ENCODE measurements at regions not wholly inside any gene's neighbourhood (a gene's known extent, or its start where the extent isn't known, plus 50 kb on each side); places are given as distances from the start of the nearest gene placed in this dataset.

DNA sequence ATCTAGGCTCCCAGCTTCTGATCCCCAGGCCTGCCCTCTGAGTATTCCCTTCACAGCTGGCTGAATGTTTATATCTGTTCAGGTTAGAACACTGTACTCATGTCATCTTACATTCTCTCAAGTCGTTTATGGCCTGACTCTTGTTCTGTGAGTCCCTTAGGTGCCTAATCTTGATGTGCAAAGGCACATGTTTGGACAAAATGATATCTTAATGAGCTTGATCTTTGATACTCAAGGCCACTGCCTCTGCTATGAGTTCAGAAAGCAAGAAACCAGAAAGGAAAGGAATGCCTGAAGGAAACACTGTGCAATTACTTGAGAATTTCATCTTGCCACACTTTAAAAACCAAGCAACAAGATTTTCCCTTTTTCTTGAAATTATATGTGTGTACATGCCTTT, 391.8 kb upstream of the ZNF608 start:
- DNase-seq (ENCODE audit: low read depth): no peak

DNA sequence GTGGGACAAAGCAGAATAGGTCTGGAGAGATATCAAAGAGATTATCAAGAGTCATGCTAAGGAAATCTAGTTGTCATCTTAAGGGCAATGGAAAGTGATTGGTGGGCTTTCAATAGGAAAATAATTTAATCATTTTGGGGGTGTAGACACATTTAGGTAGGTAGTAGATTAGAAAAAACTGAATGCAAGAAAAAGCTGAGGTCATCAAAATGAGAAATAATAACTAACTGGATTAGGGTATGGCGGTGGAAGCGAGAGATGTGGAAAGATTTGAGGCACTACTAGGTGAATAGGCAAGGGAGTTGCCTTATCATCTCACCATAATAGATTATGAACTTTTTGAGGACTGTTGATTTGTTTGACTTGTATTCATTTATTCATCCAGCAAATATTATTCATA, 393.2 kb upstream of the ZNF608 start:
- no peak for DNase-seq (ENCODE audit: low read depth)

DNA sequence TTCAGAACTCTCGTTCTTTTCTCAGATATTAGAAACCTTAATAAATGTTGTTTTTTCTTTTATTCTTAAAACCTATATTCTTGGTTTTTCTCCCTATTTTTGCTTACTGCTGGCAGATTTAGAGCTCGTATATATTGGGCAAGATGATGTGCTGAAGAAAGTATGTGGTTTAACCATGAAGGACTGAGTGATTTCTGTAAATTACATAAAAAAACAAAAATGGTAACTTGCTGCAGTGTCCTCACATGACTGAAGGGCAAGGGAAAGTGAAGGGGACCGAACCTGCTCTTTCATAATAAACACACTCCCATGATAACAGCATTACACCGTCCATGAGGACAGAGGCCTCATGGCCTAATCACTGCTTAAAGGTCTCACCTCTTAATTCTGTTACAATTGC, 393.8 kb upstream of the ZNF608 start:
- DNase-seq (ENCODE audit: low read depth): no peak

DNA sequence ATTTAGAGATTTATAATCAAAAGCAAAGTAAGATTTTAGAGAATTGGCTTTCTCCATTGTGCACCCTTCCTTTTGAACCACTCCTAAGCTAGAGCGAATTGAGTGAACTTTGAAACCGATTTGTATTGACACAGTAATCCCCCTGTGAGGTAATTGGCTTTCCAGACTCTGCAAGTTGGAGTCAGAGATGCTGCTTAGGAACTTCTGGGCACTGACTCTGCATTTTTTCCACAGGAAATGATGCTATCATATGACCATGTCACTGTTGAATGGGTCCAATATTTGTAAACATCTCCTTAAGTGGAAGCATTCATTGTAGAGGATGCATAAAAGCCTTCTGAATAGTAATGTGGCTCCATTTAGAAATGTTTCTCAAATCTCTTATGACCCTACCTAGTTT, 394.4 kb upstream of the ZNF608 start:
- peak; percentile 71 for DNase-seq (ENCODE audit: low read depth)

DNA sequence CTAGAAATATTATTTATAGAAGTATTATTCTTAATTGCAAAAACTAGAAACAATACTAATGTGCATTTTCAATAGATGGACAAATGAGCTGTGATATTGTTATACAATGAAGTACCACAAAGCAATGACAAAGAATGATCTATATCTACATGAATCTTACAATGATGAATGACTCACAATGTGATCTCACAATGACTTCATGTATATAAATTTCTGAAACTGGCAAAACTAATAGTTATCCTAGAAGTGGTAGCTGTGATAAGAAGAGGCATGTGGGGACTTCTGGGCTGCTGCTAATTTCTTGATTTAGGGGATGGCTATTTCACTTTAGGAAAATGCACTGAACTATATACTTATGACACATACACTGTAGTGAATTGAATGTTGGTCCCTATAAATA, 396.0 kb upstream of the ZNF608 start:
- no peak for DNase-seq (ENCODE audit: low read depth)

DNA sequence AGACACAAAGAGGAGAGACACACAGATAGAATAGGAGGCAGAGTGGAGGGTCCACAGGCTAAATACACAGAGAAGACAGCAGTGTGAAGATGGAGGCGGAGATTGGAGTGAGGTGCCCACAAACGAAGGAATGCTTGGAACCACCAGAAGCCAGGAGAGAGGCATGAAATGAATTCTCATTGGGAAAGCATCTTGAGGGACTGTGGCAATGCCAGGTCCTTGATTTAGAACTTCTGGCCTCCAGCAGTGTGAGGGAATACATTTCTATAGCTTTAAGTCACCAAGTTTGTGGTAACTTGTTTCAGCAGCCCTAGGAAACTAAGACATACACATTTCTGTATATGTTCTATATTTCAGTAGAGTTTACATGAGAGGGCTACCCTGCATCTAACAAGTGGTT, 396.6 kb upstream of the ZNF608 start:
- no peak for DNase-seq (ENCODE audit: low read depth)

DNA sequence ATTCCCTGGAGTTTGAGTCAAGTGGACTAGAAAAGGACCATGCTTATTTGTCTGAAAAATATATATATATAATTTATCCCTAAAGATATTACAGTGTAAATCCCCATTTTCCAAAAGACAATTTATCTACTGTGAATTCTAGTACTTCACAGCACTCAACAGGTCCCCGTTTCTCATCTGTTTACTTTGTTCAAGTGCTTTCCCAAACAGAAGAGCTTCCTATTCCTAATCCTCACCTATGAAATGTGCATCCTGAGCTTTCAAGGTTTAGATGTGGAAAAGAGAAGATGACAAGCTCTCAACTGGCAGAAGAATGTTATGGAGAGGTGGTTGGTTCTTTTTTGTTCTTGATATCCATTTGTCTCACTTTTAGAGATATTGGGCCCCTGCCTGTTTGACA, 401.6 kb upstream of the ZNF608 start:
- no peak for DNase-seq (ENCODE audit: low read depth)

DNA sequence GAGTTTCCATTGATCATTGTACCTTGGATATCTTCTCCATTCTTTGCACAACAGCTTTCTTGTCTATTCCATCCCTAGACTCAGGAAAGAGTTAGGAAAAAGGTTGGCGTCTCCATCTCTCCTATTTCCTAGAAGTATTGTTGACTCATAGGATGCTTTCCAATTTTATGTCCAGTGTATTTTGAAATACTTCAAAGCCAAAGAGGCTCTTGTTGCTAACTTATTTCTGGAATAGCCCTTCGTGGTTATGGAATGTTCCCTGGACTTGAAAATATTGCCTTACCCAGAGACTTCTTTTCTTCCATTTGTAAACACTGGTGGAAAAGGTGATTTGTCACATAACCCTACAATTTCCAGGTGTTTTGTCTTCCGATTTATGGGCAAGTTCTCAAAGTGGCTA, 402.3 kb upstream of the ZNF608 start:
- no peak for DNase-seq (ENCODE audit: low read depth)

DNA sequence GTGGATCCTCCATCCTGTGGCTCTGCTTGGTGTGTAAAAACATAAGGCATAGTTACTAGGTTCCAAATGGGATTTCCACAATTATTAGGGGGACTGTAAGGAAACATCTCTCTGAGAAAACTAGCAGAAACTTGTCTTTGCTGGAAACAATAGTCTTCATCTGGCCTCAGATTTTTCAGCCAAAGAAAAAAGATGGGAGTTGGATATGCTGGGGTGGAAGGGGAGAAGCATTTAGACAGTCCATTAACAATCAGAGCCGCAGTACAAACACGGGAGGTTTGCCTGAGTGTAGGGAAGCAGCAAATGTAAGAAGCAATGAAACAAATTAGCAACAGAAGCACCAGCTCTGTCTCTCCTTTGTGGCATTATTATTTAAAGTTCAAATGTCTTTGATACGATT, 402.7 kb upstream of the ZNF608 start:
- DNase-seq (ENCODE audit: low read depth): no peak

DNA sequence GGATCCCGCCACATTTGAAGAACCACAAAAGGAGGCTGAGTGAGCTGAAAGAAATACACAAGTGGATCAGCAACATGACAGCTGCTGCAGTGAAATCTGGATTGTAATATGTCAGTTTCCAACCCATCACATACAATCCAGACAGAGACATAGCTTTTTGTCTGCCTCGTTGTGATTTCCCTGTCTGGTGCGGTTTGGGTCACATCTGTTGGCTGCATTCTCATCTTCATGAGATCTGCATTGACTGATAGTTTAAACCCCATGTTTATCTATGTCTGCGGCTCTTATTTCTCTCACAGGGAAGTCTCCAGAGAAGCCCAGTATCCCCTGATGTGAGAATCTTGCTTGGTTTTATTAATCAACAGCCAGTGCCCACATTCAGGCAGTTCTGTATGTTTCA, 403.1 kb upstream of the ZNF608 start:
- DNase-seq (ENCODE audit: low read depth): no peak

DNA sequence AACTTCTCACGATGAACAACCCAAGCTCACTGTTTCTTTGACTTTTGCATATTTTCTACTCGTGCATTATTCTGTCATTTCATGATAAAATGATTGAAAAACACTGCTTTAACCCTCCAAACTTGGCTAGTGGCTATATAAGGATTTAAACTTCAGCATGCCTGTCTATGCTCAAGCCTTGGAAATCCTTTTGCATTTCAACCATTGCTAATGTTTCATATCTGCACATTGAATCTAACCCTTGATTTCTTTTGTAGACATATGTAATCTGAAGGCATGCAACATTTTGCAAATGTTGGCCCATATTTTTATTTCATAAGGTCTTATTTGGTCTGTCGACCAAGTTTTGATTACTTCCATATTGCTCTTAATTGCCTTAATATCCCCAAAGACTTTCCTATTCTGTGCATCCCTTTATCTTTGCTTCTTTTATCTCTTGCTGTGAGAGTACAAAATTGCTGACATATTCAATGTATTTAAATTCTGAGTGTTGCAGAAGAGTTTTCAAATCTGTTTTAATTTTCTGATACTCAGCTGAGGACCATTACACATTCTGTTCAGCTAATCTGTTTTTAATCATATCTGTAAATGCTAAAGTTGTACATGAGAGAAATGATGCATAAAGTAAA, 403.7 kb upstream of the ZNF608 start:
- DNase-seq (ENCODE audit: low read depth): no peak

DNA sequence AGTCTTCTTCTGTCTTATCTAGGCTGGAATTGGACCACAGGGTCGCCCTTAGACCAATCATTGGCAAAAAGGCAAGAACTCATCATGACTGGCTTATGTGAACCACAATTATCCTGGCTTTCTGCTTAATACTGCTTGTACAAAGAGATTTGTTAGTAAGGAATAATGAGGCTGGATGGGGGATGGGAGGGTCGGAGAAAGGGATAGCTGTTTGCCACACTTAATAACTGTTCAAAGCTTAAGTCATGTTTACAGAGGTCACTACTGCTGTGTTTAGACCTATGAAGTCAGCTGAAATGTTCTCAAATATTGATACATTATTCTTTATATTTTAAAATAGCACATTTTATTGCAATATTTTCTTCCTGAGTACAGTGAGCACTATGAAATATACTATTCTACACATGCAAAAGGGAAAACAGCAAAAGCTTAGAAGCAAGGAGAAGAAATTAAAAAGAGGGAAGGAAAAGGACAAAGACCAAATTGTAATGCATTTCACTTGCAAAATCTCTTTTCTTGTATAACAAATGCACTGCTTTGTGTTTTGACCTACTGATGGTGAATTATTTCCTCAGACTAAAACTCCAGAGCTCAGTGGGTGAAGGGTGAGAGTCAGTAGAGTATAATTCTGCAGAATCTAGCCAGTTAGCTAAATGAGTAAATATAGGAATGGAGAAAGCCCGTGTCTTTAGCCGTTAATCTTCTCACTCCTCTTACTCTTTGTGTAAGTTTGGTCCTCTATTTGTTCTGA, 404.9 kb upstream of the ZNF608 start:
- DNase-seq (ENCODE audit: low read depth): no peak

DNA sequence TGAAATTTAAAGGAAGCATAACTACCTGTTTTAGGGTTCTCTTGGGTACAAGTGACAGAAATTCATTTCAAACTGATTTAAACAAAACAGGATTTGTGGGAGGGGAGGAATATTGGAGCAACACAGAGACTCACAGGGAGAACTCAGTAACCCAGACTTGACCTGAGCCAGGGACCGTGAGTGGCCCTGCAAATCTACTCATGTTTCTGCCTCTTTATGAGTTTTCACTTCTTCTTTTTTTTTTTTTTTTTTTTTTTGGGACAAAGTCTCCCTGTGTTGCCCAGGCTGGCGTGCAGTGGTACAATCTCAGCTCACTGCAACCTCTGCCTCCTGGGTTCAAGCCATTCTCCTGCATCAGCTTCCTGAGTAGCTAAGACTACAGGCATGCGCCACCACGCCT, 405.6 kb upstream of the ZNF608 start:
- no peak for DNase-seq (ENCODE audit: low read depth)

DNA sequence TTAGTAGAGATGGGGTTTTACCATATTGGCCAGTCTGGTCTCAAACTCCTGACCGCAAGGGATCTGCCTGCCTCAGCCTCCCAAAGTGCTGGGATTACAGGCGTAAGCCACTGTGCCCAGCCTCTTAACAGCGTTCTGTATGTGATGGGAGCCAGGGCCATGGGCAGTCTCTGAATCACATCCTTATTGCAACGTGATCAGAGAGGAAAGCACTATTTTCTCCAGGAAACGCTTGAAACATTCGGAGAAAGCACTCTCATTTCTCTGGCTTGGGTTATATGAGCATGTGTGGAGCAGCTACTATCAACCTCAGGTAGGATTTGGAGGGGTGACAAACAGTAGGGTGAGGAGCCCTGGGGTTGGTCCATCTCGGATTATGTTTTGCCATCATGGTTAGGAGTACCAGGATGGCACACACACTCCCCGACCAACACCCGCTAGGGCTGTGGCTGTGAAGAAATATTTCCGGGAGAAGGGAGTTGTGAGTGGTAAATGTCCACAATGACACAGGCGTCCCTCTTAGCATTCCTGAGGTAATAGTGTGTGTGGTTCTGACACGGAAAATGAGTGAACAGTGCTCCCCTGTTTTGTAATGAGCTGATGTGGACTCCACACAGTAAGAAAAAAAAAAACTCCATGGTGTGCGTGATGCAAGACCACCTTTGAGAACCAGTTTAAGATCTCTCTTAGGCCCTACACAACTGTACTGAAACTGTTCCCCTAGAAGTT, 406.2 kb upstream of the ZNF608 start:
- no peak for DNase-seq (ENCODE audit: low read depth)

DNA sequence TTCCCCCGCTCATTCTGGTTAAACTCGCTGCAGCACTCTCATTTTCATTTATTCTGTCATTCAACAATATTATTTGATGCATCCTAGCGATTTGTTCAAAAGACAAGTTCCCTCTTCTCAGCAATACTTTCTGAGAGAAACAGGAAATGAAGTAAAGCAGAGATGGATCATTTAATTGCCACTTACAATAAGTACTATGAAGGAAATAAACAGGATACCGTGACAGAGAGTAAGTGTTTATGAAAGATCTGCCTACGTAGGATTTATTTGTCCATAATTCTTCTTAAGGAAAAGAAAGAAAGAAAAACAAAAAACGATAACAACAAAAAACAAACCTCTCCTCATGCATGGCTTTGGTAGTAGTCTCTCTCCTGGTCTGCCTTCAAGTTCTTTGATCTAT, 406.8 kb upstream of the ZNF608 start:
- no peak for DNase-seq (ENCODE audit: low read depth)

DNA sequence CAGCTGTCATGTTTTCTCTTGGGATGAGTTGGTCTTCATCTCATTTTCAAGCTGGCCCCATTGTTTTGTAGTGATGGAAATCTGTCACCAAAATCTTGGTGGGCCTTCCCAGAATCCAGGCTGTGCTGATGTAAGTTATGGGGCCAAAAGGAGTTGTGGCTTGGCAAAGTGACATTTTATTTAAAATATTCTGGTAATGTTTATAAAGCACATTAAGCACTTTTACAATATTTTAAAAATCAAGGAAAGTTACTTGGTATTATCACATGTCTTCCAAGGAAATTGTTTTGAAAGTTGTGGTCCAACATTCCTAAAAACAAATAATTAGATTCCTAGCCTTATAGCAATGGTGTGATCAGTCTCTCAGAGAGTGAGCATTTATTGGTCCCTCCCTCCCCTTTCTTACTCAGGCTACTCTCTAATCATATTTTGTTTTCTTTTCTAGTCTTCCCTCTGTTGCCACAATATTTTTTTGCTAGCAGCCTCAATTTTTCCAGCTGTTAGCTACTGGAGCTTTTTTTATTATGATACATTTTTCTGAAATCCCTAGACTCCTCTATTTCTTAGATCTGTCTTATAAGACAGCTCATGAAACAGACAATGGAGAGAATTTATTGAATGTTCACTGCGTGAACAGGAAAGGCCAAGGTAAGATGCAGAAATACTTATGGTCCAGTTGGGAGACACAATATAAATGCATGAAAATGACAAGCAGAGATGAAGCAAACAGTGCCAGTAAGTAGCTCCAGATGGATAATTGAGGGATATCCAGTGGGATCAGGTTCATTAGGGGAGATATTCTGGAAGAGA, 408.1 kb upstream of the ZNF608 start:
- peak; percentile 66 for DNase-seq (ENCODE audit: low read depth)

DNA sequence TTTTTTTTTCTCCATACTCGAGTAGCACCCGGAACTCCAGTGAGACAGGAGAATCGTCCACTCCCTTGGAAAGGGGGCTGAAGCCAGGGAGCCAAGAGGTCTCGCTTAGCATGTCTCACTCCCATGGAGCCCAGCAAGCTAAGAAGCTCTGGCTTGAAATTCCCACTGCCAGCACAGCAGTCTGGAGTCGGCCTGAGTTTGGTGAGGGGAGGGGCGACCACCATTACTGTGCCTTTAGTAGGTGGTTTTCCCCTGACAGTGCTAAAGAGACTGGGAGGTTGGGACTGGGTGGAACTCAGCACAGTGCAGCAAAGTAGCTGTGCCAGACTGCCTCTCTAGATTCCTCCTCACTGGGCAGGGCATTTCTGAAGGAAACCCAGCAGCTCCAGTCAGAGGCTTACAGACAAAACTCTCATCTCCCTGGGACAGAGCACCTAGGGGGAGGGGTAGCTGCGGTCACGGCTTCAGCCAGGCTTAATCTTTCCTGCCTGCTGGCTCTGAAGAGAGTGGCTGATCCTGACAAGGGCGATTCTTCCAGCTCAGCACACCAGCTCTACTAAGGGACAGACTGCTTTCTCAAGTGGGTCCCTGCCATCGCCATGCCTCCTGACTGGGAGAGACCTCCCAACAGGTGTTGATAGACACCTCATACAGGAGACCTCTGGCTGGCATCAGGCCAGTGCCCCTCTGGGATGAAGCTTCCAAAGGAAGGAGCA, 414.5 kb upstream of the ZNF608 start:
- no peak for DNase-seq (ENCODE audit: low read depth)

DNA sequence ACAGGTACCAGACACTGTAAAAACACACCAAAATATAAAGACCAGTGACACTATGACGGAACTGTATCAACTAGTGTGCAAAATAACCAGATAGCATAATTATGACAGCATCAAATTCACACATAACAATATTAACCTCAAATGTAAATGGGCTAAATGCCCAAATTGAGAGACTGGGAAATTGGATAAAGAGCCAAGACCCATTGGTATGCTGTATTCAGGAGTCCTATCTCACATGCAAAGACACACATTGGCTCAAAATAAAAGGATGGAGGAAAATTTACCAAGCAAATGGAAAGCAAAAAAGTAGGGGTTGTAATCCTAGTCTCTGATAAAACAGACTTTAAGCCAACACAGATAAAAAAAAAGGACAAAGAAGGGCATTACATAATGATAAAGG, 416.3 kb upstream of the ZNF608 start:
- DNase-seq (ENCODE audit: low read depth): no peak

DNA sequence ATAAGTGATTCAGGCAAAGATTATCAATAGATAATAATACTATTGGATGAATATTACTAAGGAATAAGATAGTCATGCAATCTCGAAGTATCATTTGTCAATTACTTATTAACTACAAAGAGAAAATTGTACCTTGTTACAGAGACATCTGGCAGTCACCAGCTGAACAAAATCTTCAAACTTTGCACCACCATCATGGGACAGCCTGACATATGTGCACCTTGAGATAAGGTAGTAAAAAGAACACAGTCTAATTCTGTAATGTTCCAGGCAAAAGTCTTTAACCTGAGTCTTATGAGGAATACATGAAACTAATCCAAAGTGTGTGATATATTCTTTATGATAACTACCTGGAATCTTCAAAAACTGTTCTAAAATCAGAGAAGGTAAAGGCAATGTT, 423.0 kb upstream of the ZNF608 start:
- no peak for DNase-seq (ENCODE audit: low read depth)

DNA sequence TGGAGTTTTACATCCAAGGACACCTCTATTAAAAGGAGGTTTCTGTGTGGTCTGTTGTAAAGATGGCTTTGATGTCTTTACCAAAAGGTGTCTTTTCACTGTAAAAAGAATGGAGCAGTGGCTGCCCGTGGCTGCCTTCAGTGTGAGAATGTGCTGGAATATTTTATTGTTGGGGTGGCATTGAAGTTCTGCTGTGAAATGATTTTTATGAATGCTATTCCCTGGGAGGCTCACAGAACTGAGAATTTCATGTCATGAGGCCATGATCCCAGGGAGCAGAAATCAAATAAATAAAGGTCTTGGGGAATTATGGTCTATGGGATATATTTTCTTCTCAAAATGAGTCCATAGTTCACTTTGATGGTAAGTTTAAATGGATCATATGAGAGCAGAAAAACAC, 425.2 kb upstream of the ZNF608 start:
- no peak for DNase-seq (ENCODE audit: low read depth)

DNA sequence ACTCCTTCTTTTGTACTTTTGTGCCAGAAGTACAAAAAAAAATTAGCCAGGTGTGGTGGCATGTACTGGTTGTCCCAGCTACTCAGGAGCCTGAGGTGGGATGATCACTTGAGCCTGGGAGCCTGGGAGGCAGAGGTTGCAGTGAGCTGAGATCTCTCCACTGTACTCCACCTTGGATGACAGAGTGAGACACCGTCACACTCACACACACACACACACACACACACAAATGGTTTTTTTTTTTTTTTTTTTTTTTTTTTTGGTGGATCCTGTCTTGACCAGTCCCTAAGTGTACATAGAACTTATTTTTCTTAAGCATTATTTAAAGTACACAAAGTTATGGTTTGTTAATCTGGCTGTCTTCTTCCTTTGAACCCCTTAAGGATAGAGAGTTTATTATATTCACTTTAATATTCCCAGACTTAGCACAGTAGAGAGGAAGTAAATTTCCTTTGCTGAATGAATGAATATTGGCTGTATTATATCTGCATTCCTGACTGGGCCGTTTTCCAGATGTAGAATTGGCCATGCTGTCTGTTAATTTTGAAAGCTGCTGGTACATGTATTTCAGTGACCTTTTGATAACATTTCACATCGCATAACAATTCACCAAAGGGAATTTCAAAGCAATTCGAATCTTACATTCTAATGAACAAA, 429.0 kb upstream of the ZNF608 start:
- no peak for DNase-seq (ENCODE audit: low read depth)
